AG09309 (cell line): ENCODE measurements at regions not wholly inside any gene's neighbourhood (a gene's known extent, or its start where the extent isn't known, plus 50 kb on each side); places are given as distances from the start of the nearest gene placed in this dataset.

ENCODE experiments used
- DNase-seq: peaks from one replicate; pipeline ENCODE4 v3.0.0-alpha.2; 2010; ENCODE audit warnings: low read depth
- H3K4me3 ChIP-seq: 2 replicates; pipeline ENCODE4 v1.5.1; 2011; ENCODE audit warnings: mild to moderate bottlenecking, low read depth, low read length, moderate library complexity; ENCODE audit not compliant: control insufficient read depth
- TF ChIP-seq, protein P1 (sequence below): IDR thresholded peaks from 2 replicates; pipeline ENCODE4 v1.5.1; 2011; ENCODE audit warnings: mild to moderate bottlenecking, low read depth, low read length, inconsistent platforms; ENCODE audit not compliant: insufficient read depth, control insufficient read depth; ENCODE audit errors: missing control alignments

DNA sequence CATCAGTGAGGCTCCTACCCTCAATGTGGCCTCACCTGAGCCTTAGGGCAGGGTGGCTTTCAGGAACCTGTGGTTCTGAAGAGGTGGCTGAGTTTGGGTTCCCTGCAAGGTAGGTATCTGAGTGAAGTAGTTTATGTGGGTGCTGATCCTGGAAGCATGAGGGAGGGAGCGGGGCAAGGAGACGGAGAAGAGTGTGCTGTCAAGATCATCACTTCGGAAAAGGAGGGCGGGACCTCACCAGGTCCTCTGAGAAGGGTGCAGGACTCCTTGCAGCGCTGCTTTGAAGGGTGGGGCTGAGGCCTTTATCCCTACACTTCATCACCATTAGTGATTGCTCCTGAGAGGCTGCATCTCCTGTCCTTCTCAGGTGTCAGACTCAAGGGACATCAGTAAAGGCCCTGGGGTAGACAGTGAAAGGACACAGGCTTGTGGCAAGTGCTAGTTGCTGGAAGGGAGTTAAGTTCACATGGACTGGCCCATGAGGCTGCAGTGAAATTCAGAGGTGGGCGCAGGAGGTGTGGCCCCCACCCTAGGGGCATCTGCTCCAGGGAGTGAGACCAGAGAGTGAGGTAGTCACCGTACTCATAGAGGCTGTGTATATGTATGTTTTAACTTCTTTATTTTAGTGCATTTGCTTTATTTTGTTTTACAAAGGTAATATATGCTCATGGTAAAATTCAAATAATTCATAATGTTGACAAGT lies 57.3 kb upstream of the GALNT2 start:
- H3K4me3 ChIP-seq, result no peak overlapping the region
- TF ChIP-seq, protein P1, sequence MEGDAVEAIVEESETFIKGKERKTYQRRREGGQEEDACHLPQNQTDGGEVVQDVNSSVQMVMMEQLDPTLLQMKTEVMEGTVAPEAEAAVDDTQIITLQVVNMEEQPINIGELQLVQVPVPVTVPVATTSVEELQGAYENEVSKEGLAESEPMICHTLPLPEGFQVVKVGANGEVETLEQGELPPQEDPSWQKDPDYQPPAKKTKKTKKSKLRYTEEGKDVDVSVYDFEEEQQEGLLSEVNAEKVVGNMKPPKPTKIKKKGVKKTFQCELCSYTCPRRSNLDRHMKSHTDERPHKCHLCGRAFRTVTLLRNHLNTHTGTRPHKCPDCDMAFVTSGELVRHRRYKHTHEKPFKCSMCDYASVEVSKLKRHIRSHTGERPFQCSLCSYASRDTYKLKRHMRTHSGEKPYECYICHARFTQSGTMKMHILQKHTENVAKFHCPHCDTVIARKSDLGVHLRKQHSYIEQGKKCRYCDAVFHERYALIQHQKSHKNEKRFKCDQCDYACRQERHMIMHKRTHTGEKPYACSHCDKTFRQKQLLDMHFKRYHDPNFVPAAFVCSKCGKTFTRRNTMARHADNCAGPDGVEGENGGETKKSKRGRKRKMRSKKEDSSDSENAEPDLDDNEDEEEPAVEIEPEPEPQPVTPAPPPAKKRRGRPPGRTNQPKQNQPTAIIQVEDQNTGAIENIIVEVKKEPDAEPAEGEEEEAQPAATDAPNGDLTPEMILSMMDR, result no peak
- no peak for DNase-seq

DNA sequence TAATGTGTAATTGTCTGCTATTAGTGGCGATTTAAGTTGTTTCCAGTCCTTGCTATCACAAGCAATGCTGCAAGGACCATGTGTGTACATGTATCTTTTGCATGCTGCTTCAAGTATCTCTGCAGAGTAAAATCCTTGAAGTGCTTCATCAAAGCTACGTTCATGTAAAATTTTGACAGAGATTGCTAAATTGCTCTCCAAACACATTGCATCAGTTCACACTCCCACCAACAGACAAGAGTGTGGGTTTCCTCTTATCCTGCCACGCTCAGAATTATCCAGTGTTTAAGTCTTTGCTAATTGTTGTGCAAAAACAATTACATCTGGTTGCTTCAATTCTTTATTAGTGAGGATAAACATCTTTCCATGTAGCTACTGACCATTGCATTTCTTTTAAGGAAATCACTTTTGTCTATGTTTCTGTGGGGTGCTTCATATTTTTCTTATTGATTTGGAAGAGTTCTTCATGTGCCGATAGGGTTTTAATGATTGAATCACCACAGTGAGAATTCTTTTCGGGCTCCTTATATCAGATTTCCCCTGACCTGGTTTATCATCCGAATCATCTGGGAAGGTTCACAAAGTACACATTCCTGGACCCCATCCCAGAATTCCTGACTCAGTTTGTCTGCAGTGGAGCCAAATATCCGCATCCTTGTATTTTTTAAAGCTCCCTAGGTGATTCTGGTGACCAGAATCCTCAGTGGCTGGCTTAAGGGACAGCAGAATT lies 56.3 kb upstream of the GALNT2 start:
- DNase-seq, result no peak
- no peak overlapping the region for H3K4me3 ChIP-seq
- TF ChIP-seq, protein P1, result no peak

DNA sequence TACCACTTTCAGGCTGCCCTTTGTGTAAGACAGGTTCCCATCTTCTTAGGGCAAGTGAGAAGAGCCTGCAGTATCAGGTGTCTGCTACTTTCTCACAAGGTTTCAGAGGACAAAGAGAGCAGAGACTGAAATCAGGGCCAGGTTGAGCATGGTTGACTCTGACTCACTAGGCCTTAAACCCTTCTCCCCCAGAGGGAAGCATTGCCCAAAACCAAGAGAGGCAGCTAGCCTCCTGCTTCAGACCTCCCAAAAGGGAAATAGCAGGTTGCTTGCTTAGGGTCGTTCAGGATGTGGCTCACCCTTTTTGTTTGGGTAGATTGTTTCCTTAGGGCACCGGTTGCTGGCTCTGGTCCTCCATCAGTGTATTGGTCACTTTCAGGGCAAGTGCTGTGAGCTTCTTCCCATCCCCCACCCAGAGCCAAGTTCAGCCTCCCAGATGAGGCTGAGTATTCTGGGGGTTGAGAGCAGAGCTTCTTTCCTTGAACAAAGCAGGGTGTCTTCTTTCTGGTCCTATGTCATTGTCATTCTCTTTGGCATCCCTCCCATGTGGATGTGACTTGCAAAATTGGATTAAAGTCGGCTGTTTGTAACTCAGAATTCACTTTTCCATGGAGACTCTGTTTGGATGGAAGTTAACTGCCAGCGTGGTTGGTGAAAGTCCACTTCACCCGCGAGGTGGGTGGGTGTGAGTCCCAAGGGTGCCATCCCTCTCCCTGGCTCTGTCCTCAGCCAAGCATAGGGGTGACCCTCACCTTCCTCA lies 55.5 kb upstream of the GALNT2 start:
- DNase-seq, result no peak
- TF ChIP-seq, protein P1, result no peak
- no peak overlapping the region for H3K4me3 ChIP-seq

DNA sequence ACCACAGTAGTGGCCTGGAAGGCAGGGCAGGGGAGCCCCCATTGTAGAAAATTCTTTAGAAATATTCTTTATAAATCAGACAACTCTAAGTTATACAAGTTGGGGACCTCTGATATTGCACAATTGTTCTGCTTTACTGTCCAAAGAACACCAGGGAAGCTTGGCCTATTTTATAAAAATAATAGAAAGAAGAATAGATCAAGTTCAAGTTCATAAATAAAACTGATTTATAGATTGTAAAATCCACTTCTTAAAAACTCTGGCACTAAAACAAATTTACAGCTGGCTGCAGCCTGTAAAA lies 55.0 kb upstream of the GALNT2 start:
- H3K4me3 ChIP-seq, result no peak overlapping the region
- TF ChIP-seq, protein P1, result no peak
- no peak for DNase-seq

DNA sequence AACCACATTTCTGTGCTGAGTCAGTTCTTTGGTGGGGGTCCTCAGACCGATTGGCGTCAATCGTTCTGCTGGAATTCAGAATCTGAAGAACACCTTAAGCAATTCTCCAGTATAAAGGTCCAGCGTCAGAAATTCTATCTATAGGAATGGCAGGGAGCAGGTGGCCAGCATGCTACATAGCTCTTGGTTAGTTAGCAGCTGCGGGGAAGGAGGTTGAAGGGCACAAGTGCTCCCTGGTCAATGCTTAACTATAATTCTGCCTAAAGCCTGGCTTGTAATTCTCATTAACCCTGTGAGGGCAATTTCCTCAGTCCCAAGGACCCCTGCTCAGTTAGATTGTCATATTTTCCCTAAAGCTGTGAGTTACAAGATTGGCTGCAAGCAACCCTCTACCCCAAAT lies 54.3 kb upstream of the GALNT2 start:
- DNase-seq, result no peak
- H3K4me3 ChIP-seq, result no peak overlapping the region
- TF ChIP-seq, protein P1, result no peak

DNA sequence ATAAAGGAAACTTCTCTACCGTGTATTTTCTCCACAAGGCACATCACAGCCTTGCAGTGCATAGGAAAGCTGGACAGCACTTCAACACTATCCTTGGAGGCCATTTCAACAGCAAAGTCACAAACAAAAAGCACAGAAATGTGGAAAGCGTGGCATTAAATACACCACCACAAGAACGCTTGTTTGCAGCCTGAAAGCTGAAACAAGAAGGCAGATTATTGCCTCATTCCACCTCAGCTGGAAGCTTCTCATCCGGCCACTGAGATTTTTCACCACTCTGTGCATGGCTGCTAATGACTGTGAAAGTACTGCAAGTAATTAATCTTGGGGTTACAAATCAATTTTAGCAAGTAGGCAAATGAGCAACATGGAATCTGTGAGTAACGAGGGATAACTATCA lies 50.9 kb upstream of the GALNT2 start:
- TF ChIP-seq, protein P1, result no peak
- H3K4me3 ChIP-seq, result no peak overlapping the region
- no peak for DNase-seq
